SH-SY5Y (cell line): ENCODE measurements at regions not wholly inside any gene's neighbourhood (a gene's known extent, or its start where the extent isn't known, plus 50 kb on each side); places are given as distances from the start of the nearest gene placed in this dataset.
A peak's percentile ranks its signal among the peaks of the same experiment; 100 is the strongest.

Source experiments
- GATA2 ChIP-seq: IDR thresholded peaks from 2 replicates; pipeline ENCODE4 v1.6.1; 2011; ENCODE audit warnings: mild to moderate bottlenecking, low read depth, low read length
- GATA3 ChIP-seq: IDR thresholded peaks from 2 replicates; pipeline ENCODE4 v1.6.1; 2011; ENCODE audit warnings: low read depth, mild to moderate bottlenecking, low read length, moderate library complexity

DNA sequence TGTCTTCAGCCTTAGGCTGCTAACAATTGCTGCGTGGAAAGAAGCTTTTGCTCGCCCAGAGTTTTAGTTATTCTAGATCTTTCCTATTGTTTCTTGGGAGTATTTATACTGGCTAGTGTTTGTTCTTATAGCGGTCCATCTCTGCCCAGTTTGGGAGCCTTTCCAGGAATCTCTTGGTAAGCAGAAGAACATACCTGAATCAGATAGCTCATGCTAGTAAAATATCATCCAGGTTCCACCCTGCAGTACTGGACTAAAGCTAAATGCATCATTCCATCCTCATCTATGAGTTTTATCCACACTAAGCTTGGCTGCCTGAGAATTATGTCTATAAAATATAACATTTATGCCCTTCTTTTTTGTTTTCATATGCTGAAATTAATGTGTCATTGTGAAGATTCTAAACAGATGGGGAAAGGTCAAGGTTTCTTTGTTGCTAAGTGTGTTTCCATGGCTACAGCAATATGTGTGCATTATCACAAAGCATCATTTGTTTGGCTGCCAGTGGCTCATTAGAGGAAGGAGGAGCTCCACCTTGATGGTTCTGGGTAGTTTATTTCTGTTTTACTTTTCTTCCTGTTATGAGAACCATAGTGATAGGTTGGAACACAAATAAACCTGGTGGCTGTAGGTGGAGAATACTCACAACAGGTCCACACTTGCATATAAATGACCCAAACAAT lies 182.8 kb downstream of the PIK3C3 start:
- TF ChIP-seq GATA3: no peak

- TF ChIP-seq GATA2: no peak
- no peak for TF ChIP-seq GATA3
Observed at GRCh38 chr18:42141439-42141838, 186.4 kb downstream of the PIK3C3 start.

DNA sequence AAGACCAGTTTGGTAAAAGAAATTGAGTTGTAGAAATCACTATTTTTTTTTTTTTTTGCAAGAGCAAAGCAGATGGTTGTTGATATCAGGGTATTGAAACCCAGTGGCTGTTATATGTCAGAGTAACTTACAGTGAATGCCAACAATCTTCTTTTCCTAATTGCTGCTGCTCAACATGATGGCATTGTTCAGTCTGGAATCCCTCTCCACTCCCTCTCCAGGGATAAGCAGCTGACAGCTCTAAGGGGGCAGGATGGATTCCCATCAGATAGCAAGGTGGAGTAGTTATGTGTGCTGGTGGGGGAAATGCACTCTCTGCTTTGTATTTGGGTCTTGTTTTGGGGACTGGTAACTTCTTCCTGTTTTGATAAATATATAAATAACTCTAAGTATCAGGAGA lies 200.0 kb downstream of the PIK3C3 start:
- TF ChIP-seq GATA3: peak; percentile 85
- TF ChIP-seq GATA2: peak; percentile 95

DNA sequence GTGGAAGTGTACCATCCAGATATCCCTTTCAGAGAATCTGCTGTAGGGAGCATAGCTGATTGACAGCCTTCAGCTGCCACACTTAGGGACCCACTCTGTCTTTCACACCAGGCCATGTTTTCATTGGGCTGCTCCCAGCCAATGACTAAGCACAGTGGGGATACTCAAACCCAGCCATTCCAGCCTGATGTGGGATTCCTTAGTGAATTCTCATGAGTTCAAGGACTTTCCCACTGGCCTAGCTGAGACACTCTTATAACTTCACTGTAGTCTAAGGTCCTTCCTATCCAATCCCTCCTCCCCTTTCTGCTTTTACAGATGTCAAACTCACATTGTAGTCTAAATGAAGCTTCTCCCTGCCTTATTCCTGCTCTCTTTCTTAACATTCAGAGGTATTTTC lies 201.2 kb downstream of the PIK3C3 start:
- TF ChIP-seq GATA2 (no peak), GATA3 (no peak)

GRCh38 chr18:42157420-42157819 lies 202.4 kb downstream of the PIK3C3 start:
- TF ChIP-seq GATA3 (no peak), GATA2 (no peak)

DNA sequence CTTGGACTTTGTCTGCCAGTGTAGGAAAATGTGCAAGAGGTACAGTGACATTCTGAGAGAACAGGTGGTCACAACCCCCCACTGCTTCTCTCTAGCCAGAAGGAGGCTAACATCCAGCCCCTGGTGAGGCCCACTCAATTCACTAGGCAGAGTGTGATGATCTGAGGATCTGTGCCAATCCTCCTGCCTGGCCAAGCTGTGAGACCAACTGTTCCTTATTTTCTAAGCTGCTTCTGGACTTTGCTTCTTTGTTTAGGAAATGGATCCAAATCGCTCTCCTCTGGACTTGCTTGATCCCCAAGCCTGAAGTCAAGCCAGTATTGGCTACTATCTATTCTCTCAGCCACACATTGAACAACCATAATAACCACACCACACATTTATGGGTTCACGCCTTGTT lies 202.8 kb downstream of the PIK3C3 start:
- TF ChIP-seq GATA2 (no peak), GATA3 (no peak)

GRCh38 chr18:42159146-42159545 lies 204.1 kb downstream of the PIK3C3 start:
- TF ChIP-seq GATA2 (no peak), GATA3 (no peak)

- TF ChIP-seq GATA3 (no peak), GATA2 (no peak)
Observed at GRCh38 chr18:42163321-42163720, 208.3 kb downstream of the PIK3C3 start.

DNA sequence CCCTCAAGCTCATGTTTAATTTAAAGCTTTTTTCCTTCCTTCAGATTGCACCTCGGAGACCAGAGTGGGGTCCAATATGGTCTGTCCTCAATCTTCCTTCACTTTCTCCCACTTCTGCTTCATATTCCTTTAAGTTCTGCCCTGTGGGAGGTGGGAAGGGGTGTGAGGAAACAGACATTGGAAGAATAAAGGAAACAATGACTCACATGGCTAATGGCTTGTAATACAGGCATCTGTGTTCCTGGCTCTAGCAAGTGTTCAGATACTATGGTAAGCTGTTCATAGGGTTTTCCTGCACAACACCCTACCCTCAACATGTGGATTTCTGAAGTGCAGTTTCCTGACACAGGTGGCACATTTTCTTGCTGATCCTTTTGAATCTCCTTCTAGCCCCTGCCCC lies 209.5 kb downstream of the PIK3C3 start:
- TF ChIP-seq GATA3: no peak
- no peak for TF ChIP-seq GATA2

DNA sequence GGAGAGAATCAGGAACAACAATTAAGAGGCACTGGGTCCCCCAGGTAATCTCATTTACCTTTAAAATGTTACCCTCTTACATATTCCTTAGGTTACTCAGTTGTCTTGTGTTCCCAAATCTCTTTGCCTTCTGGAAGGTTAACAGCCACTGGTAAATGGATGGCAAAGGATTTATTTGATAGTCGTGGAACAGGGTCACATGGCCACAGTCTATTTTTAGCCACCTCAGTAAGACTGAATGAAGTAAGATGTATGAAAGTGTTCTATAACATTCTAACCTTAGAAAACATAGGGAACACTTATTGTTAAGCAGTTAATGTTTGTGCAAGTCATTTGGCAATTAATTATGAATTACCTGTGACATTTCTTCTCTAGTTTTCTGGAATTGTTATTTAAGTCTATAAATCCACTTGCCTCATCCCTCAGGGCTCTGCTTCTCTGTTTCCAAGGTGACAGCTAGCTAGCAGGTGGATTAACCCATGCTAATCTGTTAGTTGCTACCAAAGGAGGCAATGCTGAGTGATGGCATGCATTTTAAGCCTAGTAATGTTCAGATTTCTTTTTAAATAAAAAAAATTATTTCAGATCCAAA lies 211.0 kb downstream of the PIK3C3 start:
- no peak for TF ChIP-seq GATA3
- TF ChIP-seq GATA2: no peak

DNA sequence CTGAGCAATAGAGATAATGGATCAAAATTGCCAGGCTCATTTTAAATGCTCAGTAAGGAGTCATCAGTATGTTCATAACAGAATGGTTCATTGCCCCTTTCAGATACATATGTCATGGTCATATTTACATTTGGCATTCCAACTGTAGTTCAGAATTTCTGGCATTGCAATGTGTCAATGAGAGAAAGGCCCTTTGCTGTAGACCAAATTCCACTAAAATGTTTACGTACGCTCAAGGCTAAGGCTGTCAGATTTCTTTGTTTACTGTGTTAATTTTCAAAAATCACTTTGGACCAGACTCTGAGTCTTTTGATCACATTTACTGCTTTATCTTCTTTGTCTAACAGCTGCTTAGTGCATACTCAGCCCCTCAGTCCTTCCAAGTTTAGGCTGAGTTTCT lies 213.5 kb downstream of the PIK3C3 start:
- no peak for TF ChIP-seq GATA2
- TF ChIP-seq GATA3: no peak

GRCh38 chr18:42168907-42169306 lies 213.9 kb downstream of the PIK3C3 start:
- TF ChIP-seq GATA2 (no peak), GATA3 (no peak)

DNA sequence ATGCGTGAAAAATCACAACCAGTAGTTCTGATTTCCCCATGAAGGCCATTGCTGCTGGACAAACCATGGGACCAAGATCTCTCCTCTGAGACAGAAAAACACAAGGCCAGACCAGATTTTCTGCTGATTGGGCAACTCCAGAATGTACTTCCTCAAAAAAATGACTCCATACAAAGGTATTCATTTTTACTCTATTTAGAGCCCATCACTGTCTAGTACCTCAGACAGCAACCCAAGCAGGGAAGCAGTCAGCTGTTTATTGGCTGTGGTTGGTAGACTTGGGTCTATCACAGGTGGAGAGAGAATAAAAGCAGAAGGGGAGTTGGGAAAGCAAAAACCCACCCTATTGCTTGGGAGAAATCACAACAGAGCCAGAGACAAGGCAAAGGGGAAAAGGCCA lies 219.9 kb downstream of the PIK3C3 start:
- TF ChIP-seq GATA2: no peak
- TF ChIP-seq GATA3: no peak

DNA sequence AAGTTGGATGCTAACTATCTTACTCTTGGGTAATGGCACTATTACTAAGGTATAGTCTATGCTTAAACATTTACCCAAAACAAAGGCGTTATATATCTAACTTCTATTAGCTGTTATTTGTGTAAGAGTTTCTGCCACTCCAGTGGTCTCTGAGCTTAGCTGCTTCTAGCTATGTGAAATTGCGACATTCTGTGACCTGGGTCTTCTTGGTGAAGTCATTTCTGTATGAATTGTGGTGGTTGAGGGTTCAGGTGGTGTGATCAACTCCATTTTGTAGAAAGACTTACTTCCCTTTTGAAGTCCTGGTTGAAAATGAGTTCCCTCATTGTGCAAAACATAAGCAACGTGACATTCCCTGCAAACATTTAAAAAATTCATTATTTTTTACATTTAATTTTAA lies 221.6 kb downstream of the PIK3C3 start:
- no peak for TF ChIP-seq GATA2
- TF ChIP-seq GATA3: no peak

GRCh38 chr18:42177390-42177789 lies 222.4 kb downstream of the PIK3C3 start:
- TF ChIP-seq GATA2 (no peak), GATA3 (no peak)
